Psoas muscle (tissue), 7 donors: ENCODE measurements at regions not wholly inside any gene's neighbourhood (a gene's known extent, or its start where the extent isn't known, plus 50 kb on each side); places are given as distances from the start of the nearest gene placed in this dataset.

Source experiments
- ATAC-seq, 4 donors: fragments of 200-7000 bp; cut with Tn5 transposase; one replicate each; pipeline ENCODE4 v1.9.1; 2020; ENCODE audit warnings: moderate library complexity in 3 of 4, mild to moderate bottlenecking in 2 of 4
- DNase-seq, 2 donors: peaks; one replicate each; pipeline ENCODE4 v3.0.0-alpha.2; 2020
- H3K27ac ChIP-seq: fragments of 200-600 bp; one replicate; pipeline ENCODE4 v1.8.0; 2022
- H3K27me3 ChIP-seq, 3 donors: fragments of 200-600 bp in 1 of 3; one replicate each; pipeline versions ENCODE4 v1.6.1 to v1.8.0; 2013 to 2022; ENCODE audit warnings: low read length in 2 of 3, mild to moderate bottlenecking in 2 of 3, moderate library complexity in 1 of 3; ENCODE audit not compliant: insufficient read depth in 3 of 3
- H3K36me3 ChIP-seq, 2 donors: fragments of 200-600 bp in 1 of 2; one replicate each; pipeline versions ENCODE4 v1.6.1 to v1.8.0; 2013 to 2022; ENCODE audit warnings: low read depth in 1 of 2, mild to moderate bottlenecking in 1 of 2, moderate library complexity in 1 of 2; ENCODE audit not compliant: insufficient read depth in 1 of 2
- H3K4me1 ChIP-seq: fragments of 200-600 bp; one replicate; pipeline ENCODE4 v1.8.0; 2022
- H3K4me3 ChIP-seq: fragments of 200-600 bp; one replicate; pipeline ENCODE4 v1.8.0; 2022; ENCODE audit warnings: mild to moderate bottlenecking
- H3K9me3 ChIP-seq: fragments of 200-600 bp; one replicate; pipeline ENCODE4 v1.8.0; 2022
- CTCF ChIP-seq: fragments of 200-600 bp; IDR thresholded peaks from one replicate; pipeline ENCODE4 v1.8.0; 2022; ENCODE audit warnings: antibody characterized with exemption
- WGBS, 3 donors: extraction: QIAGEN DNeasy Blood & Tissue Kit; methylation state at CpG; one replicate each; pipeline versions ENCODE4 v1.1.6 to v1.1.7; 2013; 5-methylcytosine and 5-hydroxymethylcytosine counted together
- intact Hi-C, 2 donors: fragments of 100-400 bp; cut with DNase I; formaldehyde crosslinking; loops; one replicate each; pipeline versions ENCODE4 v1.11.0 to v1.14.2; 2022
- donor health status: healthy with polysubstance abuse.
- donor health status: DM: no; HTN: no; CAD: no; lungs with moderate emphysema.
- donor health status: Bipolar disorder and iron deficiency.
- donor health status: healthy.
- donor health status: DM: yes; HTN: yes; CAD: no.
- donor health status: DM: no; HTN: no; CAD: no.
- donor health status: DM: yes; HTN: yes; CAD: no.

DNA sequence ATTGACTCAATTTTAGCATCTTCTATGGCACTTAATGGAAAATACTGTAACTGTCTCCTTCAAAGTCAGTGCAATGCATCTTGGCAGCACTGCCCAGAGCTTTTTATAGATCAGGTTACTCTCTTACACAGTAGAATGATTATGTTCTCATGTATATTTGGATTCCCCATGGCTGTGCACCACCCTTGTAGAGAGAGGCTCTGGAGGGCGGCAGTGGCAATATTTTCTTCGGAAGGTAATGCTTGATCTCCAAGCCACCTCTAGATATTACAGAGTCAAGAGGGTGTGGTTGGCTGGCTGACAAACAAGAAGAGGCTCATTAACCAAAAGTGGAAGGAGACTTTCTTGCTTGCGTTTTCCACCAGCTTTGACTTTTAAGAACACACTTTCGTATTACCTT lies 72.8 kb upstream of the ARSJ start:
- no peak for TF ChIP-seq CTCF
- Histone ChIP-seq H3K4me3 (no peak overlapping the region), H3K27ac (no peak overlapping the region), H3K36me3 (no peaks in the 10 kb centered on the region), H3K9me3 (no peaks in the 10 kb centered on the region), H3K4me1 (no peaks in the 10 kb centered on the region), H3K27me3 (no peaks in the 10 kb centered on the region)
- ATAC-seq (no peak), DNase-seq (no peak)
- WGBS, 3 donors, result 81 to 86% (median 86%) methylated on average over 4 of the region's 4 CpGs
- intact Hi-C loops, result no loop called here

DNA sequence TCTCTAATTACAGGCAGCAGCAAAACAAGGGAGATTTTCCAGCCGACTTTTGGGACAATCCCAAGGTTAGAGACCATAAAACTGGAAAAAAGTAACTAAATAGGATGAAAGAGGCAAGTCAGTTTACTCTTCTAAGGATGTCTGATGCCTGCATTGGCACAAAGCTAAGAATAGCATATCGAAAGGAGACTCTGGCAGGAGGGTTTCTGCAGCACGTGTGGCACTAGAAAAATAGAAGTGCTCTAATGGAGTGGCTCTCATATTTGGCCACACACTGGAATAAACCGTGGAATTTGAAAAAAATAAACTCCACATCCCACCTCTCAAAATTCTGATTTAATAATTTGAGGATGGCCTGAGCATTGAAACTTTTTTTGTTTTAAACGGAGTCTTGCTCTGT lies 77.2 kb upstream of the ARSJ start:
- H3K9me3 ChIP-seq, result no peaks in the 10 kb centered on the region
- intact Hi-C loops, result no loop called here
- 63 to 77% (median 71%) methylated on average over 5 of the region's 5 CpGs for WGBS, 3 donors
- ATAC-seq (no peak), DNase-seq (no peak)
- no peak overlapping the region for H3K27ac ChIP-seq
- H3K36me3 ChIP-seq, result no peaks in the 10 kb centered on the region
- no peak overlapping the region for H3K4me3 ChIP-seq
- H3K27me3 ChIP-seq, result no peaks in the 10 kb centered on the region
- no peak for TF ChIP-seq CTCF
- H3K4me1 ChIP-seq, result no peaks in the 10 kb centered on the region

GRCh38 chr4:114057746-114058145 lies 78.3 kb upstream of the ARSJ start:
- Histone ChIP-seq H3K9me3 (no peaks in the 10 kb centered on the region), H3K4me3 (no peak overlapping the region), H3K4me1 (no peaks in the 10 kb centered on the region), H3K36me3 (no peaks in the 10 kb centered on the region), H3K27ac (no peak overlapping the region), H3K27me3 (no peaks in the 10 kb centered on the region)
- WGBS, 3 donors, result 59 to 62% (median 61%) methylated on average over 2 of the region's 2 CpGs
- TF ChIP-seq CTCF, result no peak
- ATAC-seq, result no peak
- intact Hi-C loops, result no loop called here
- DNase-seq, result no peak

DNA sequence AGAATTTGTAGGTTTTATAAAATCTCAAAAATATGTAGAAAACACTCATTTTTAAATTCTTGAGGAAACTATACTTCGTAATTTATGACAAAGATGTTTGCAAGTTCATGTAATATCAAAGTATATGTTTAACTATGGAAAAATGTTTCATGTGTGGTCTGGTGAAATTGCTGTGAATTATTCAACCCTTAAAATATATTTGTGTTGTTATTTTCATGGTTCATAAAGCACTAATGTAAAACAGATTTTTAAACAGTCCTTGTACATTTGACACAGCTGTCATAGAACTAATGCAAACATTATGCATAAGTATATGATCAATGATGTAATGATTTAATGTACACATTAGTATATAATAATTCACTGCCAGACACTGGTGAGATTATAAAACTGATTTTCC lies 83.1 kb upstream of the ARSJ start:
- Histone ChIP-seq H3K27me3 (no peaks in the 10 kb centered on the region), H3K27ac (no peak overlapping the region), H3K4me1 (no peaks in the 10 kb centered on the region), H3K36me3 (no peaks in the 10 kb centered on the region), H3K9me3 (no peaks in the 10 kb centered on the region), H3K4me3 (no peak overlapping the region)
- intact Hi-C loops, result no loop called here
- DNase-seq (no peak), ATAC-seq (no peak)
- TF ChIP-seq CTCF, result no peak
- WGBS, 3 donors, result 87 to 98% (median 91%) methylated on average over 1 of the region's 1 CpG

- H3K36me3 ChIP-seq, result no peaks in the 10 kb centered on the region
- H3K9me3 ChIP-seq, result no peaks in the 10 kb centered on the region
- WGBS, 3 donors, result 73 to 77% (median 75%) methylated on average over 1 of the region's 1 CpG
- no peak for ATAC-seq
- H3K27ac ChIP-seq, result no peak overlapping the region
- TF ChIP-seq CTCF, result no peak
- no peak for DNase-seq
- H3K4me1 ChIP-seq, result no peaks in the 10 kb centered on the region
- H3K4me3 ChIP-seq, result no peak overlapping the region
- intact Hi-C loops, result loop anchor here (5.0 to 10.0 kb wide), 2 partner anchors 678 to 680 kb away; no protein-coding TSS in a partner anchor
- no peaks in the 10 kb centered on the region for H3K27me3 ChIP-seq
These were observed 93.3 kb upstream of the ARSJ start for GRCh38 chr4:114072781-114073180.
